Stimulated activated CD4-positive, alpha-beta T cell treated with anti-CD3 and anti-CD28 coated beads, Interleukin-4, amount 100 ng/mL, for 48 hours (primary cell): ENCODE measurements at regions not wholly inside any gene's neighbourhood (a gene's known extent, or its start where the extent isn't known, plus 50 kb on each side); places are given as distances from the start of the nearest gene placed in this dataset.
"Not testable (repeated sequence)": the region's sequence is repeated elsewhere in the genome, so short reads cannot be mapped to it uniquely, and the experiment has no call there.

Experiments
- DNase-seq, 2 donors: peaks; one replicate each; pipeline ENCODE4 v3.0.0-alpha.2; 2020; ENCODE audit warnings: low read depth in 2 of 2

DNA sequence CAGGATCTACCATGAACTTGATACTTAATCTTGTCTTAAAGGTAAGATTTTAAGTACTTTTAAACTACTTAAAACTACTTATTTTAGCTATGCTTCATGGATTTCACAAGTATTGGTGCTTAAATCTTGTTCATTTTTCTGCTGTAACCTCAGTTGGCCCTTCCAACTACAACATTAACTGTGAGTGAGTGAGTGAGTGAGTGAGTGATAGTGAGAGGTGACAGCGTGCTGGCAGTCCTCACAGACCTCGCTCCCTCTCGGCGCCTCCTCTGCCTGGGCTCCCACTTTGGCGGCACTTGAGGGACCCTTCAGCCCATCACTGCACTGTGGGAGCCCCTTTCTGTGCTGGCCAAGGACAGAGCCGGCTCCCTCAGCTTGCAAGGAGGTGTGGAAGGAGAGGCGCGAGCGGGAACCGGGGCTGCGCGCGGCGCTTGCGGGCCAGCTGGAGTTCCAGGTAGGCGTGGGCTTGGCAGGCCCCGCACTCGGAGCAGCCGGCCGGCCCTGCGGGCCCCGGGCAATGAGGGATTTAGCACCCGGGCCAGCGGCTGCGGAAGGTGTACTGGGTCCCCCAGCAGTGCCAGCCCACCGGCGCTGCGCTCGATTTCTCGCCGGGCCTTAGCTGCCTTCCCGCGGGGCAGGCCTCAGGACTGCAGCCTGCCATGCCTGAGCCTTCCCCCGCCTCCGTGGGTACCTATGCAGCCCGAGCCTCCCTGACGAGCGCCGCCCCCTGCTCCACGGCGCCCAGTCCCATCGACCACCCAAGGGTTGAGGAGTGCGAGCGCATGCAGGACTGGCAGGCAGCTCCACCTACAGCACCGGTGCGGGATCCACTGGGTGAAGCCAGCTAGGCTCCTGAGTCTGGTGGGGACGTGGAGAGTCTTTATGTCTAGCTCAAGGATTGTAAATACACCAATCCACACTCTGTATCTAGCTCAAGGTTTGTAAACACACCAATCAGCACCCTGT is 1558.6 kb upstream of the SEL1L start:
- not testable (repeated sequence) for DNase-seq

DNA sequence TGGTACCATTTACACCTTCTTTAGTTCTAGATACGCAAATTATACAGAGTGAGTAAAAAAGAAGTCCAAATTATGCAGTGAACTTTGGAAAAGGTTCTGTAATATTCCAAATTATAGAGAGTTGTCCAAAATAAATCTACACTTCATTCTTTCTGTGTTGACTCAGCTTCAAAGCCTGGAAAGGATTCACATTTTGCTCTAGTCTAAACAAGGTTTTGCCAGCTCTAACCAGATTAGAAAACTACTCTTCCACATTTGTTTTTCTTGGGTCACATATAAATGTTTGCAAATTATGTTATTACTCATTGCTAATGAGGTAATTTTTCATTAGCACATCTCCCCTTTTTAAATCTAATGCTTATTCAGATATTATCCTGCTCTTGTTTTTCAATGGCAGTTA is 1562.4 kb upstream of the SEL1L start:
- DNase-seq, result no peak

DNA sequence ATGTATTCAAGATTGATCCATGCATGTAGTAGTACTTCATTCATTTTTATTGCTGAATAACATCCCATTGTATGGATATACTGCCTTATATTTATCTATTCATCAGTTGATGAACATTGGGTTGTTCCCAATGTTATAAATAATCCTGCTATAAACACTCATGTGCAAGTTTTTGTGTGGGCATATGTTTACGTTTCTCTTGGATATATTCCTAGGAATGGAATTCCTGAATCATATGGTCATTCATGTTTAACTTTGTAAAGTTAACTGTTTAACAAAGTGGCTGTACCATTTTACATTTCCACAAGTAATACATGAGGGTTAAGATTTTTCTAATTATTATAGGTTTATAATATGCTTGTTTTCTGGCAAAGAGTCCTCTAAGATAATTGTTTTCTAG is 1568.2 kb upstream of the SEL1L start:
- no peak for DNase-seq

DNA sequence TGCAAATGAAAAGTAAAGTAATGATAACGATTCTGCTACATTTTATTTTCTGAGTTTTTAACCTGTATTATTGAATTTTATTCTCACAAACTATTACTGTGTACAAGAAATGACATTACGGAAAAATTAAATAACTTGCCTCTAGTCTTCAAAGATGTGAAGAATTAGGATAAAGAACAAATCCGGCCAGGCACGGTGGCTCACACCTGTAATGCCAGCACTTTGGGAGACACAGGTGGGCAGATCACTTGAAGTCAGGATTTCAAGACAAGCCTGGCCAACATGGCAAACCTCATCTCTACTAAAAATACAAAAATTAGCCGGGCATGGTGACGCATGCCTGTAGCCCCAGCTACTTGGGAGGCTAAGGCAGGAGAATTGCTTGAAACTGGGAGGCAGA is 1584.4 kb upstream of the SEL1L start:
- DNase-seq, result no peak

DNA sequence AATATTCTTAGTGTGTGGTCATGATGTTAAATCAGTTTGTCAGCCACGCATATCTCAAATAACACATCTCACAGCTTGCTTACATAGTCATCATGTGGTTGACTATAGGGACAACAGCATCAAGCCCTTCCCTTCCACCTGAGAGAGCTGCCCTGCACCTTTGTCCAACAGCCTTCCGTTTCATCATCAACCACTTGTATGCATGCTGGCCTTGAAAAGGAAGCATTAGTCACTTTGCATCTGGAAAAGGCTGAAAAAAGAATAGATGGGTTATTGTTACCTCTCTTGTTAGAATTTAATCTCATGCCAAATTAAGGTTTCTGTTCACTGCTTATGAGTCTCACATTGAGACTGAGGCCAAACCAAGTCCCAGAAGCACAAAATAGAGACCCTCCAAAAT is 1586.5 kb upstream of the SEL1L start:
- no peak for DNase-seq

DNA sequence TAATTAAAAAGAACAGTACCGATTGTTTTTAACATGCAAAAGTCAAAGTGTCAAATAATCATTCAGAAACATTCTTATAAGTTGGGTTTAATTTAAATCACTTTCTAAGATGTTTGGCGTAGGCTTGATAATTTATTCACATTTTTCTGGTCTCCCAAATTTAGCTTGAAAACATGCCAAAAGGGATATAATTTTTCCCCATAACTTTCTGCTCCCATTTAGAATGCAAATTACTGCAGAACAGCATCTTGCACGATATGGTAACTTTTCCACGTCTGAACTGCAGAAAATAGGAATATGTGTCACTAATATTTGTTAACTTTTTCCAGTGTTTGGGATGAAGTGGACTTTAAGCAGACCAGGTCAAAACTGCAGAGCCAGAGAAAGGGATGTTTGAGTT is 1592.4 kb upstream of the SEL1L start:
- DNase-seq, result no peak

DNA sequence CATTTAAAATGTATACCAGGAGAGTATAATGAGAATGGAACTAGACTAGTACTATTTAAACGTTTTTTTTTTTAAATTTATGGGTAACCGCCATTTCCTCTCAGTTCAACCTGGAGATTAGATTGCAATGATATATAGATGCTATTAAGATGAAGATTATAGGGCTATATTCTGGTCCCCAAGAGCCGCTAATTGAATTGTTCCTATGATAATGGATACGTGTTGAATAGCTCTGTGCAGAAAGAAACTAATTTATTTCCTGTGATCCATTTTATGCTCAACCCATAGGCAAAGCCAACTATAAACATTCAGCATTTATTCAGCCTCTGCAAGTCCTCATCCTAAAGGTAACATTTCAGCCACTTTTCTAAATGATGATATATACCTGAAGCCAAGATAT is 1595.1 kb upstream of the SEL1L start:
- no peak for DNase-seq

DNA sequence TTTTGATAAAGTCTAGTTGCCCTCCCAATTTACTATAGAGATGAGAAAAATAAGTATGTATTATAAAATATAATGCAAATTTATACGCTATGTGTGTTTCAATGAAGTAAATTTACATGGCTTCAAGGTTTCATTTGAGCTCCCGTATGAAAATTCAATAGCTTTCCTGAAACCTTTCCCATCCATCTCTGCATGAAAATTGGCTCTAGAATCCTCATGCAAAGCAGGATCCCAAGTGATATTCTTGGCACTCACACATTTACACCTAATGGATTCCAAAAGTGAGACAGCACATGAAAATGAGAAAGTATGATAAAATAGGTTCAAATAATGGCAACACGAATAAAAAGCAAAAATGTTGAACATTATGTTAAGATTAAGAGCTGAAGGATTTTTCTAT is 1595.8 kb upstream of the SEL1L start:
- DNase-seq, result no peak

DNA sequence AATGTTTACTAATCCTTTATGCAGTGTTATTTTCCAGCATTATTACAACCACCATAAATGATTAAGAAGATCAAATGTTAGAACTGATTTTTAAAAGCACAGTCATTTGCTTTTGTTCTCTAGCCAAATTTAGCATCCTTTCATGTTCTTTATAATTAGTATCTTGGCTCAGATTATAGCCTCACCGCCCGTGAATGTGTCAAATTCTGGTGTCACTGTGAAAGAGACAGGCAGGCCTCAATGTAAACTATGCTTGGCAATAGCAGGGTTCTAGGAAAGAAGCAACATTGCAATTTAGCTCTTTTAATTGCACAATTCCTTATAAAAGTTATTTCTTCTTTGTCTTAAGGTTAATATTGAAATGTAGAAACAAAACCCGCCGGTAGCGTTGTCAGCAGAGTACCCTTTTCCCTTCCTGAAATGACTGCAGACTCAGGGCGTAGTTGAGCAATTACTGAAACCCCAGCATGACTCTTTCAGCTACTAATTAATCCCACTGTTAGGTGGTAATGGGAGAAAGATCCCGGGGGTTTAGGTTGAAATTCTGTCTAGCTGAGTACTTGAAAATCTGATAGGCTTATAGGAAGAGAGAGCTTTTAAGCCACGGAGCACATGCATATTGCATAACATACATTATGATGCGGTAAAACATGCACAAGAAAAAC is 1600.5 kb upstream of the SEL1L start:
- no peak for DNase-seq

DNA sequence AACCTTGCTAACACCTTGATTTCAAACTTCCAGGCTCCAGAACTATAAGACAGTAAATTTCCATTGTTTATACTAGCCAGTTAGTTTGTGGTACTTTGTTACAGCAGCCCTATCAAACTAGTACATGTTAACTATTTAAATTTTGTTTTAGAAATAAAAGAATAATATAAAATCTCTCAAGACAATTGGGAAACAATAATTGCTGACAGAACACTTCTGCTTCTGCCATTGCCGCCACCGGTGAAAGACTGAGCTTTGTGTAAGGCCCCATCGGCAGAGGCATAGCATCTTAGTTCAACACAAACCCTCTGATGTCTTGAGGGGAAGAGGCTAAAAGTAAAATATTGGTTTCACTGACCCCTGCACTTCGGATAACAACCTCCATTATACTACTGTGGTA is 1607.1 kb upstream of the SEL1L start:
- DNase-seq, result no peak

DNA sequence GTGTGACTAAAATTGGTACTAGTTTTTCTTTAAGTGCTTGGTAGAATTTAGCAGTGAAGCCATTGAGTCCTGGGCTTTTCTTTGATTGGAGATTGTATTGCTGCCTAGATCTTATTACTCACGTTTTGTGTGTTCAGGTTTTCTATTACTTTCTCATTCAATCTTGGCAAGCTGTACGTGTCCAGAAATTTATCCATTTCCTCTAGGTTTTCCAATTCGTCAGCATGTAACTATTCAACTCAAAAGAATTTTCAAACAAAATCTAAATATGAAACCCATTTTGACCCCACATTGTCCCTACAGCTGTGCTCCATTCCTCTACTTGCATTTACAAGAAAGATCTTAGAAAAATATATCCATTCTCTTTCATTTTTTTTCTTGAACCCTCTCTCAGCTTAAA is 1613.4 kb upstream of the SEL1L start:
- DNase-seq, result no peak

DNA sequence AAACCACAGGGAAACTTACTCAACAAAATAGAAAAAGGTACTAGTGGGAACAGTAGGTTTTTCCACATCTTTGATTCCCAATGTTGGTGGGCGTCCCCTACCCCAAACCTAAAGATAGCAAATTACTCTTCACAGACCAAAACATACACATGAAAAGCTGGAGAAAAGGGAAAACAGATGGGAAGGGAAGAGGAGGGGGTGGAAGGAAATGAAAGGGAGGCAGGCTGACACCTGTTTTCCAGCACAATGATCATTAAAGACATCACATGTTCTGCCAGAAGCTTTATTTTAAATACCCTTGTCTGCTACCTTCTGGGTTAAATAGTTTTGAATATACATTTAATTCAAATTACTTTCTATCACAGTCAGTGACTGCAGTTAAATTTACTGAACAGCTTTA is 1617.9 kb upstream of the SEL1L start:
- no peak for DNase-seq

DNA sequence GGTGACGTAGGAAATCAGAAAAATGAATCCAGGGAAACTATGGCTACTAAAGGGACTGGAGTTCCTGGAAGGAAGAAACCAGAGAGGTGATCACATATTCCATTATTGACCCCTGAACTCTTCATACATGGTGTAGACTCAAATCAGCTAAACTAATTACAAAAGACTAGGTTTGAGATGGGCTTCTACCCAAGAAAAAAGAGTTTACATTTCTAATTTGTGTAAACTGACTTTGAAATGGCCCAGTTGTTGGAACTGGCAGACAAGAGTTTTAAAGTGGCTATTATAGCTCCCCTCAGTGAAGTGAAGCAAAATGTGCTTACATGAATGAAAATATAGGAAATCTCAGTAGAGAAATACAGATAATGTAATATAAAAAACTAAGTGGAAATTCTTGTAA is 1619.4 kb upstream of the SEL1L start:
- no peak for DNase-seq

DNA sequence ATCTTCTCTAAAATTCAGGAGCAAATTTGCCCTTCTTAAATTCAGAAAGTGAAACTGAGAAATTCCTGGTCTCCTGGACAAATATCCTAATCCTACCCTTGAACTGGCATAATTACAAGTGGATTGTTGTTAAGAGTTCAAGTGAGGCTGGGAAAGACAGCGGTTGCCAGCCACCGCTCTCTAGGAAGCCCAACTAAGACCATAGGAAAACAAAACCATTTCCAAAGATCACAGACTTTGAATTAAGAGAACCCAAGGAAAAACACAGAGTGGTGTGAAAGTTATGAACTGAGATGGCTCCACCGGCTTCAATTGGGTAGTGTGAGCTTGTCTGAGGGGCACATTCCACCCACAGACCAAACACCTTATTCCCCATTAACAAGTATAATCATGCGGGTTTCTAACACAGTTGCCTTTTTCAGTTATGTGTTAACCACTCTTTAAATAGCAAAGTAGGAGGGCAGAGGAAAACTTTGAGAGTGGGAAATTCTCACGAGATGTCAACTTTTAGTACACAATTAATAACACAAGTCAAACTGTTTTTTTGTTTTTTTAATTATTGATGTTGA is 1628.8 kb upstream of the SEL1L start:
- no peak for DNase-seq

DNA sequence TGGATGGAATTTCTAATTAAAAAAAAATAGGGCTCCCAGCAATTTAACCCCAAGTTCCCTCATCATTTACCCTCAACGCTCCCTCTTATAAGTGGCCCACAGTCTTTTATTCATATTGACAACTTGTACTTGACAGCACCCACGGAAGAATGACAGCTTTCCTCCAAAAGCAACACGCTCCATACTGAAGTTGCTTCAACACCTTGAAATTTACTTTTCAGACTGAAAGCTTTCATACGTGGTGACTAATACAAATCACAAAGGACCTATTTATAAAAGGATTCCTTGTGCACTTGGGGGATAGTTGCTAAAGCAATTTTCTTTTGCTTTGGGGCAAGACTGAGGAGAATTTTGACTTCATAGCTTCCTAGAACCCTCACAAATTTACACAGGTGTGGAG is 1629.4 kb upstream of the SEL1L start:
- no peak for DNase-seq

DNA sequence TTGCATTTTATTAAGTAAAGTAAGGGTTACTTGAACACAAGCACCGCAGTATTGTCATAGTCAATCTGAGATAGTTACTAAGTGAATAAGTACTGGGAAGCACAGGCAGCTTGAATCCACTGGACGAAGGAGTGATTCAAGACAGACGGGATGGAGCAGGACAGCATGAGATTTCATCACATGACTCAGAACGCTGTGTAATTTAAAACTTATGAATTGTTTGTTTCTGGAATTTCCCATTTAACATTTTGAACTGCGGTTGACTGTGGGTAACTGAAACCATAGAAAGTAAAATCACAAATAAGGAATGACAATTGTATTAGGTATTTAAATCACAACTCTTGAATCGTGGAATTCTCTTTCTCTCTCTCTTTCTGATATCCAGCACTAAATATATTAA is 1630.4 kb upstream of the SEL1L start:
- DNase-seq, result no peak

DNA sequence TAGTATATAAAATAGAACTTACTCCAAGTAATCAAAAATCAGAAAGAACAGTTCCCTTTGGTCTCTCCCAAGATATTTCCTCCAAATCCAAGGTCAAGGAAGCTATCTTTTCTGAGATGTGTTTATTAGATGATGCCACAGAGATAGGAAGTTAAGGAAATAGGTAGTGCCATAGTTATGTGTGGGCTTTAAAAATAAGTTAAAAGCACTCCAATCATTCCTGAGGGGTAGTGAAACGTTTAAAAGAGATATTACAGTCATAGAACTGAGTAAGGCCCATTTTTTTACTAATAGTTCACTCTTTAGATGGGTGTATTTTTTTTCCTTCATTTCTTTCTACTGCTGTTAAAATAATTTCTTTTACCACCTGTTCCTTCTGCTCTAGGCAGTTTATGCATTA is 1630.9 kb upstream of the SEL1L start:
- no peak for DNase-seq

DNA sequence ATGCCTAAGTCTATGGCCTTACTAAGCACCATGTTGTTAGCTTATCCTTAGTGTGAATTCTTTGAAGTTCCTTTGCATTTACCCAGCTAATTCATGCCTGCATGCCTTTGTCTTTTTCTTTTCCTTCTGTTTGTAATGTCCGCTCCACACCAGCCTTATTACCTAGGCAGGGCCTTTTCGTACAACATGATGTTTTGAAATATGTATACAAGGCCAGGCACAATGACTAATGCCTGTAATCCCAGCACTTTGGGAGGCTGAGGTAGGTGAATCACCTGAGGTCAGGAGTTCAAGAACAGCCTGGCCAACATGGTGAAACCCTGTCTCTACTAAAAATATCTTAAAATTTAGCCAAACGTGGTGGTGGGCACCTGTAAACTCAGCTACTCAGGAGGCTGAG is 1636.5 kb upstream of the SEL1L start:
- DNase-seq, result no peak

DNA sequence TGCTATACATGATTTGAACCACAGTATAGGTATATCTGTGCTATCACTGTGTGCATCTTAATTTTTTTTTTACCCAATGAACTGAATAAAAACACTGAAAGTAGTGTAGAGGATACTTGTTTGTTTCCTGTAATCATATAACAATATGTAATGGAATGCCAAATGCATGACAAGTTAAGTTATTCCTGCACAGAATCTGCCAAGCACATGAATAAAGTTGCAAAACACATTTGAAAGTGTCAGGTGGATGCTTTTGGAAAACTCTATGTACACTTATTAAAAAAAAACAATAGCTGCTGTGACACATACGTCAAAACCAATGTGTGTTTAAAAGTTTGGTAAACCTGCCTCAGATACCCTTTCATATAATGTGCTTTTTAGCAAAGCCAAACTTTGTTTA is 1638.1 kb upstream of the SEL1L start:
- DNase-seq, result no peak

DNA sequence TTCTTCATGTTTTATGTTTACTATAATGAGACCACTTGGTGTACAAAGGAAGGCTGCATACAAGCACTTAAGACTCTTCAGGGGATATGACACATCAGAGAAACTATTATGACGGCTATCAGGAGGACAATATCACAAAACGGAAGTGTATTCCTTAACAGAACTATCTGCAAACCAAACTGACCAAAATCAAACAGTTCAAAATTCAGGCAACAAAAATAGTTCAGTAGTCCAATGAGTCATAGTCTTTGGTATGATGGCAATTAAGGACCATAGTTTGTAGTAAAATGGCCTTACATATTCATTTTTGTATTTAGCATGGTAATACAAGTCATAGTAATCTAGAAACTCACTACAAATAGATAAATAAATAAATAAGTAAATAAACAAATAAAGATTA is 1638.7 kb upstream of the SEL1L start:
- DNase-seq, result no peak

DNA sequence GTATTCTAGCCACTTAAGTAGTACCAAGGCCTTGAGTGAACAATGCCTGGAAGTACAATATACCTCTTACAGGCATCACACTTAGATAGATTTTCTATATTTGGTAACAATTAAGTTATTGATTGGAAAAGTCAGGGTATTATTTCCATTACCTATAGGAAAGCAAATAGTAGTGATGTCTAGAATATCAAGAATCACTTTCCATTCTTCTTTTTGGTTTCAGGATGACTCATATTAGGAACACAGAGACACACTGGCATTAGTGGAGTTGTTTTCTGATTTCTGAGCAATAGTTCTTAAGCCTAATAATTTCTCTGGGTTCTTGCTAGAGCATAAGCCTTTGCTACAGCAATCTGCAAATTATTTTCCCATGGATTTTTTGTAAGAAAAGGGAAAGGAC is 1640.0 kb upstream of the SEL1L start:
- DNase-seq, result no peak

DNA sequence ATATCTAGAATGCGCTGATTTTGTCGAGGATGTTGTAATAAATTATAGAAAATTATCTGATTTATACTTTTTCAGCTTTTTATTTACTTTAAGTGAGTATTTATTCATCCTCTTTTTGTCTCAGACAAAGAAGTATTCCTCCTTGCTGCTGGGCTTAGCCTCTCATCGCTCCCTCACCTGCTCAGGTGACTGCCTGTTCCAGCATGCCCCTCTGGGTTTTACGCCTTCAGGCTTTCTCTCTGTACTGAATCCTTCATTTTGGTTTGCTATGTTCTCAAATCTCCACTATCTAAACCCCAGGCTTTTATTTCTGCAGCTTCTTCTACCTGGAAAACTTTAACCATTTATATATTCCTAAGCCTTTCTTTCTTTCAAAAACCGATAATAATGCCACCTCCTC is 1650.9 kb upstream of the SEL1L start:
- DNase-seq, result no peak

DNA sequence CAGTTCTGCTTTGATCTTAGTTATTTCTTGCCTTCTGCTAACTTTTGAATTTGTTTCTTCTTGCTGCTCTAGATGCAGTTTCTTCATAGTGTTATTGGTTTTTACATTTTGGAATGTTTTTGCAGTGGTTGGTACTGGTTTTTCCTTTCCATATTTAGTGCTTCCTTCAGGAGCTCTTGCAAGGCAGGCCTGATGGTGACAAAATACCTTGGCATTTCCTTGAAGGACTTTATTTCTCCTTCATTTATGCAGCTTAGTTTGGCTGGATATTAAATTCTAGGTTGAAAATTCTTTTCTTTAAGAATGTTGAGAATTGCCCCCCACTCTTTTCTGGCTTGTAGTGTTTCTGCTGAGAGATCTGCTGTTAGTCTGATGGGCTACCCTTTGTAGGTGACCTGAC is 1654.7 kb upstream of the SEL1L start:
- DNase-seq, result not testable (repeated sequence)
